ENCODE measurements at regions not wholly inside any gene's neighbourhood (a gene's known extent, or its start where the extent isn't known, plus 50 kb on each side); places are given as distances from the start of the nearest gene placed in this dataset.

- H2AFZ ChIP-seq (ENCODE audit: low read depth, low read length): no peak overlapping the region
- H3K4me3 ChIP-seq: no peak overlapping the region
- no peaks in the 10 kb centered on the region for H3K36me3 ChIP-seq (ENCODE audit: control insufficient read depth, insufficient read depth, low read length)
- peak; percentile 96 for ATAC-seq
- H3K9me1 ChIP-seq (ENCODE audit: control insufficient read depth, insufficient read depth, low read length): no peaks in the 10 kb centered on the region
- DNase-seq (ENCODE audit: extremely low read depth in 1 of 4, low spot score in 3 of 4): peak in 3 of 4 experiments; percentile 4 to 35 (median 13)
- no peaks in the 10 kb centered on the region for H3K9me3 ChIP-seq (replicated peaks; ENCODE audit: control insufficient read depth, insufficient read depth, low read depth, low read length)
- H4K20me1 ChIP-seq (replicated peaks; ENCODE audit: control insufficient read depth, insufficient read depth, low read length): no peaks in the 10 kb centered on the region
- ChIA-PET POLR2A (no interaction called here), CTCF (ENCODE audit: low intra/inter-chr PET ratio) (no interaction called here)
- no peak for FAIRE-seq
- no TSS peak for BruUV-seq (replicated peaks)
- H3K4me2 ChIP-seq (ENCODE audit: insufficient read depth, low read length): no peak overlapping the region
- WGBS (ENCODE audit: insufficient coverage, low coverage, missing lambda C conversion rate): 11% methylated on average over 6 of the region's 9 CpGs
- H3K79me2 ChIP-seq (ENCODE audit: control insufficient read depth, insufficient read depth, low read length): no peaks in the 10 kb centered on the region
- H3K9ac ChIP-seq (ENCODE audit: insufficient read depth in 1 of 2, low read depth in 2 of 2, low read length in 2 of 2): no peak overlapping the region
- intact Hi-C loops (cut with micrococcal nuclease) (no loop called here), in situ Hi-C loops (cut with MboI) (no loop called here)
- no peaks in the 10 kb centered on the region for H3K27me3 ChIP-seq (ENCODE audit: control insufficient read depth in 2 of 2, insufficient read depth in 2 of 2, low read length in 2 of 2)
- no peaks in the 10 kb centered on the region for H3K4me1 ChIP-seq (replicated peaks in 1 of 2; ENCODE audit: control insufficient read depth in 2 of 2, insufficient read depth in 2 of 2, low read length in 2 of 2)
- no peak overlapping the region for H3K27ac ChIP-seq (ENCODE audit: extremely low read depth, low read depth, low read length)
- TF ChIP-seq RAD21 (CRISPR knock-in tag; conservative IDR thresholded peaks at IDR 0.05 in 1 of 2, IDR thresholded peaks at IDR 0.05 in 1 of 2) (peak; percentile 14 to 64; a peak in 3 of 4 replicates), CBFB (CRISPR knock-in tag; IDR thresholded peaks at IDR 0.05) (no peak), ILK (tag; IDR thresholded peaks at IDR 0.05; ENCODE audit: borderline replicate concordance, low read depth) (no peak), MYC (IDR thresholded peaks at IDR 0.05; ENCODE audit: low read depth, low read length) (no peak), MYC (CRISPR knock-in tag; IDR thresholded peaks at IDR 0.05; ENCODE audit: borderline replicate concordance, low read depth) (no peak), REST (IDR thresholded peaks at IDR 0.05; ENCODE audit: borderline replicate concordance) (0 out of 2 replicates have a peak, but pooled peaks have one; percentile 28), REST (CRISPR knock-in tag; IDR thresholded peaks at IDR 0.05; ENCODE audit: low read depth) (no peak), THRA (IDR thresholded peaks at IDR 0.05) (no peak), CXXC5 (CRISPR knock-in tag; IDR thresholded peaks at IDR 0.05) (no peak), ZSCAN32 (CRISPR knock-in tag; IDR thresholded peaks at IDR 0.05) (peak; percentile 53; the same call in 1 of the 2 replicates)
Measured at GRCh38 chr13:67416047-67416925, 186.2 kb upstream of the PCDH9 start.

Data from K562 (cell line).